NCI-H524 treated with DMSO at 0.1 percent for 48 hours (cell line): ENCODE measurements at regions not wholly inside any gene's neighbourhood (a gene's known extent, or its start where the extent isn't known, plus 50 kb on each side); places are given as distances from the start of the nearest gene placed in this dataset.

Source experiments
- DNase-seq: peaks from one replicate; lab custom pipeline; 2025; lab: John Stamatoyannopoulos, UW

DNA sequence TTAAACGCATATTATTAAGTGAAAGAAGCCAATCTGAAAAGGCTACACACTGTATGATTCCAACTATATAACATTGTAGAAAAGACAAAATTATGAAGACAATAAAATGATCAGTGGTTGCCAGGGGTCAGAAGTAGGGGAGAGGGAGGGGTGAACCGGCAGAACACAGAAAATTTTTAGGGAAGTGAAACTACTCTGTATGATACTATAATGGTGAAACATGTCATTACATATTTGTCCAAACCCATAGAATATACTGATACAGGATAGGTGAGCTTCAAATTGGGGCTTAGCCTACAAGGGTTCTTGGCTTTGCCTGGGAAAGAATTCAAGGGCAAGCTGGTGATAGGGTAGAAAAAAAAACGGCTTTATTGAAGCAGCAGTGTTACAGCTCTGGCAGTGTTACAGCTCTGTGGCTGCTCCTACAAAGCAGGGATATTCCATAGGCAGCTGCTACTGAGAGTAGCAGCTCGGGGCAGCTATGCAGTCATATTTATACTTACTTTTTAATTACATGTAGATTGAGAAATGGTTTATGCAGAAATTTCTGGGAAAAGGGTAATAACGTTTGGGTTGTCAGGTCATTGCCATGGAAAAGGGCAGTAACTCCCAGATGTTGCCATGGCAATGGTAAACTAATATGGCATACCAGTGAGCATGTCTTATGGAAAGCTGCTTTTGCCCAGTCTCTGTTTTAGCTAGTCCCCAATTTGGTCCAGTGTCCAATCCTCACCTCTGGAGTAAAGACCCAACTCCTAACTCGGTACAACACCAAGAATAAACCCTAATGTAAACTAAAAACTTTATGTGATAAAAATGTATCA lies 125.1 kb upstream of the SLC25A36 start:
- DNase-seq = no peak

DNA sequence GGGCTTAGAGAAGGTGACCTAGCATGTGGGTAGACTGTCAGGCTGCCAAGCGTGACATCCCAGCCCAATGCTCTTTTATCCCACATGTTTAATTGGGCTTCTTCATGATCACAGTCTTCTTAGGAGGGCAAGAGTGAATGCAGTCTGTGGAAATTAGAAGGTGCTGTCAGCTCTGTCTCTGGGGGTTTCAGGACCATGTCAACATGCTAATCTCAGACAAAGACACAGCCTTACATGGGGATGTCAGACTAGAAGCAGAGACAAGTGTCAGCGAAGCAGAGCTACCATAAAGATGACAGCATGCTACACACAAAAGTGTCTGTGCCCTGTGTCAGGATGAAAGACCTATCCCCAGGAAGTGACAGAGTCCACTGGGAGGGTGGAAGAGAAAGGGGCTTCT lies 120.1 kb upstream of the SLC25A36 start:
- no peak for DNase-seq

GRCh38 chr3:140822401-140823047 lies 119.1 kb upstream of the SLC25A36 start:
- no peak for DNase-seq

DNA sequence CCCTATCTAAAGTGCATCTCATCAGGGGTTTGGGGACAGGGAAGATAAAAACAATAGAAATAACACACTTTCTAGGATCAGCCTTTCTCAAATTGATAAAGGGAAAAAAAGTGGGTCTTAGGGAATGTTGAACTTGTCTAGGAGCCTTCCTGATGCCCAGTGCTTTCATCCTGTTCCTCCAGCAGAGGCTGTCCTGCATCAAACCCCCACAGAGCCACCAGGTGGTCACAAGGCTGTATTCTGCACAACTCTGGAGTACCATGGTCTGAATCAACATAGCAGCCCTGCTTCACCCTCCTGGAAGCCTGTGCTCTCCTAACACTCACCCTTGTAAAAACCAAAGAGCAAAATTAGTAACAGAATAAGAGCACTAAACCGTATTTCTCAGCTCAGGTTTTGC lies 118.5 kb upstream of the SLC25A36 start:
- no peak for DNase-seq

GRCh38 chr3:140827894-140828293 lies 113.7 kb upstream of the SLC25A36 start:
- DNase-seq = no peak

GRCh38 chr3:140828585-140828984 lies 113.1 kb upstream of the SLC25A36 start:
- DNase-seq = no peak

DNA sequence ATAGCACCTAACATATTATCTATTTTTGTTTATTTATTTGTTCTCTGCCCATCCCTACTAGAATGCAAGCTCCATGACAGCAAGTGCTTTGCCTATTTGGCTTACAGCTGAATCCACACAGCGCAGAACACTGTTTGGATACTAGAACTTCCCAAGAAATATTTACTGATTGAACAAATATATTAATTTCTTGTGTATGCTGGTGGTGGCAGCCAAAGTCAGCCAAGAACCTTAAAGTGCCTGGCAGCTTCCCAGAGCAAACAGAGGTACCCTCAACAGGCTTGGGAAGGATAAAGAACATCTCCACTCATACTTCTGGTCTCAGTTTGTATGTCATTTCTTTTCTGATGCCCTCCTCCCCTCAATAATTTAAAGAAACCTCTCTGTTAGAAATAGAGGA lies 111.8 kb upstream of the SLC25A36 start:
- no peak for DNase-seq

GRCh38 chr3:140830391-140830790 lies 111.2 kb upstream of the SLC25A36 start:
- no peak for DNase-seq

GRCh38 chr3:140832883-140833282 lies 108.8 kb upstream of the SLC25A36 start:
- DNase-seq = no peak

DNA sequence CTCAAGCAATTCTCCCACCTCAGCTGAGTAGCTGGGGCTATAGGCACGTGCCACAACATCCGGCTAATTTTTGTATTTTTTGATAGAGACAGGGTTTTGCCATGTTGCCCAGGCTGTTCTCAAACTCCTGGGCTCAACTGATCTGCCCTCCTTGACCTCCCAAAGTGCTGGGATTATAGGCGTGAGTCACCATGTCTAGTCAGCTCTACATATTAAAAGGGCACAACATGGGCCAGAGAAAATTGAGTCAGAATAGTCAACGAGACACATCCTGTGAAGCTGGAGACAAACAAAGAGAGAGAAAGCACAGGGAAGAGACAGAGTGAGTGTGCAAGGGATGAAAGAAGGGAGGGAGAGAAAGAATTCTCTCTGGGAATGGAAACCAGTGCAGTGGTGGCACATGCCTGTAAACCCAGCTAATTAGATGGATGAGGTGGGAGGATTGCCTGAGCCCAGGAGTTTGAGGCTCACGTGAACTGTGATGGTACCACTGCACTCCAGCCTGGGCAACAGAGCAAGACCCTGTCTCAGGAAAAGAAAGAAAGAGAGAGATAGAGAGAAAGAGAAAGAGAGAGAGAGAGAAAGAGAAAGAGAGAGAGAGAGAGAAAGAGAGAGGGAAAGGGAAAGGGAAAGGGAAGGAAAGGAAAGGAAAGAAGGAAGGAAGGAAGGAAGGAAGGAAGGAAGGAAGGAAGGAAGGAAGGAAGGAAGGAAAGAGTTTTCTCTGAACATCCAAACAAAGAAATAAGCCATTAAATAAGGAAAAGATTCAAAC lies 107.2 kb upstream of the SLC25A36 start:
- DNase-seq = no peak

DNA sequence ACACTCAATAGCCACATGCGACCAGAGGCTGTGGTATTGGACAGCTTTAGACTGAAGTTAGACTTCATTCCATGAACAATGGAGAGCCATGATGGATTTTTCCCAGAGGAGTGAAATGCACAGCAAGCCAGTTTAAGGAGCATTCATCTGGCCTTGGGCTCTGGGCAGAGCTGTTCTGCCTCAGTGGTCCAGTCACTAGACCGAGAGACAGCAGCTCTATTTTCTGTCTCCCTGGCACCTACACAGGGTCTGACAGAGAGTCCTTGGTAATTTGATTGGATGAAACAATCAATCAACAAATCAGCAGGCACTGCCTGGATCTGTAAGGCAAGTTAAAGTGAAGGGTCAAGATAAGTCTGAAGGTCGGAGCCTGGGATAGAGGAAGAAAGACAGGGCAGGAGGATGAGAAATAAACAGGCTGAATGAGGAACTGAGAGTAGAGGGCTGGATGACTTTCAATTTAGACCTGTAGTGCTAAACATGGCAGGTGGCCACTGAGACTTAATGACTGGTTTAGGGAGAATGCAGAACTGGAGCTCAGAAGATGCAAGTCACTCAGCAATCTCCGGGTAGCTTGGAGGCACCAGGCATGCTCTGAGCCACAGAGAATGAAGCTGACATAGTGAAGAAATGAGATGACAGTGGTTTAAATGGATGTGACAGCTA lies 98.5 kb upstream of the SLC25A36 start:
- DNase-seq = no peak

DNA sequence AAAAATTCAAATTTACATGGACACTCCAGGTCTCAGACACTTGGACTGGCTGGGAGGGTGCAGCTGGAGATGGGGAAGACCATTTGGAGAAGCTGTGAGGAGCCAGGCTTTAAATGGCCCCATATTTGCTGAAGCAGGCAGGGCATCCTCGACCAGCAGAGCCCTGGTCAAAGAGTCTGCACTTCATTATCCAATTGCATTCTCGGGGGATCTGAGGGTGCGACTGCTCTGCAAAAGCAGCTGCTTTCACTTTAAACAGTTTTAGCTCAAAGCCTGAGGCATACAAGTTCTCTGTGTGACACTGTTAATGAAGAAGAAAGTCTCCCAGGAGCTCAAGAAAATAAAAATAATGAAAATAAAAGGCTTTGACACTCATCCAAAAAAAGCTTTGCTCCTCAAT lies 98.0 kb upstream of the SLC25A36 start:
- DNase-seq = no peak

- DNase-seq = no peak
These were observed 97.6 kb upstream of the SLC25A36 start for GRCh38 chr3:140844072-140844471.

GRCh38 chr3:140845882-140846281 lies 95.8 kb upstream of the SLC25A36 start:
- DNase-seq = no peak

GRCh38 chr3:140848666-140849065 lies 93.0 kb upstream of the SLC25A36 start:
- no peak for DNase-seq

GRCh38 chr3:140850210-140850955 lies 91.3 kb upstream of the SLC25A36 start:
- no peak for DNase-seq

GRCh38 chr3:140854961-140855360 lies 86.7 kb upstream of the SLC25A36 start:
- DNase-seq = no peak

DNA sequence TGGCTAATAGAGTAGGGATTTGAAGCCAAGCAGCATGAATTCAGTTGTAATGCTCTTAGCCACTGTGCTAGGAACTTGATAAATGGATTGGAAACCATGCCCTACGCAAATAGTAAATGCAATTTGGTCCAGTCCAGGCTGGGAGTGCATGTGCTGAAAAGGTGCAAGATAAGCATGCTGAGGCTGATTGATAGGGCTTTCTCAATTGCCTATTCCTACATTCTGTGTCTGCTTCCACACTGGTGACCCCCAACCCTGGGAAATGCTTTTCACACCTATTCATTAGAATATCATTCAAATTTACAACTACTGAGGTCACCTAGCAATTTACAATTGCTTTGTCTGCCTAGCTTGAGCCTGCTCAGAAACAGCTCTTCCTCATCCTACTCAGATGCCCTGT lies 84.7 kb upstream of the SLC25A36 start:
- DNase-seq = no peak

- DNase-seq = no peak
These were observed 83.6 kb upstream of the SLC25A36 start for GRCh38 chr3:140857993-140858392.

- no peak for DNase-seq
These were observed 81.9 kb upstream of the SLC25A36 start for GRCh38 chr3:140859592-140860336.

DNA sequence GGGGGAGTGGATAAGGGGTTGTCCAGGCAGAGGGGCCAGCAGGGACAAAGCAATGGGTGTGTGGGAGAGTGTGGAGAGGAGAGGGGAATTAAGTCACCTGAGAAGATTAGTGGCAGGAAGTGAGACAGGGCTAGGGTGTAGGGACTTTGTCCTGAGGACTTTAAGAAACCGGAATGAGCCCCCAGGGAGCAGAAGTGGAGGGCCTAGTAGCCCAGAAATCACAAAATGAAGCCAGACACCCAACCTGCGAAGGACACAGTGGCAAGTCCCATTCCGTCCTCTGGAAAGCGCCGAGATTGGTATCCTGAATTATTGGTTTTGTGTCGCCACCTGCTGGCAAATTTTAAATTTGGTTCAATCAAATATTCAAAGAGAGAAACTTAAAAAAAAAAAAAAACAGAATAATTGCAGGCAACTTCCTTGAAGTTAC lies 78.0 kb upstream of the SLC25A36 start:
- DNase-seq = no peak
